Pancreas (tissue), 10 donors: ENCODE measurements at regions not wholly inside any gene's neighbourhood (a gene's known extent, or its start where the extent isn't known, plus 50 kb on each side); places are given as distances from the start of the nearest gene placed in this dataset.

Experiments used
- ATAC-seq, 4 donors: fragments of 200-7000 bp; cut with Tn5 transposase; one replicate each; pipeline versions ENCODE4 v1.8.0 to v1.9.1; 2020; ENCODE audit warnings: mild to moderate bottlenecking in 4 of 4, moderate library complexity in 4 of 4
- DNase-seq, 6 donors: peaks; one replicate each; pipeline ENCODE4 v3.0.0-alpha.2; 2020
- FAIRE-seq: peaks from 2 replicates; lab custom pipeline; 2012; peaks lifted over from hg19 to GRCh38; lab: Jason Lieb, UNC
- H3K27ac ChIP-seq, 4 donors: fragments of 200-600 bp; sonication (generic); 1 replicate in 3 of 4; 2 replicates in 1 of 4; pipeline versions ENCODE4 v1.5.0 to v1.8.0; 2020
- H3K27me3 ChIP-seq, 4 donors: fragments of 200-600 bp; one replicate each; pipeline ENCODE4 v1.8.0; 2021
- H3K36me3 ChIP-seq, 3 donors: fragments of 200-600 bp; sonication (generic) in 1 of 3; one replicate each; pipeline versions ENCODE4 v1.5.0 to v1.8.0; 2020 to 2021
- H3K4me1 ChIP-seq, 3 donors: fragments of 200-600 bp; one replicate each; pipeline ENCODE4 v1.8.0; 2021
- H3K4me3 ChIP-seq, 4 donors: fragments of 200-600 bp; sonication (generic) in 2 of 4; one replicate each; pipeline versions ENCODE4 v1.5.0 to v1.8.0; 2020 to 2021
- H3K9me3 ChIP-seq, 4 donors: fragments of 200-600 bp; one replicate each; pipeline ENCODE4 v1.8.0; 2021
- WGBS, 2 donors: extraction: QIAGEN DNeasy Blood & Tissue Kit; methylation state at CpG; one replicate each; pipeline ENCODE4 v1.1.7; 2013; 5-methylcytosine and 5-hydroxymethylcytosine counted together
- intact Hi-C, 3 donors: fragments of 100-400 bp; cut with DNase I; formaldehyde crosslinking; loops; one replicate each; pipeline versions ENCODE4 v1.11.1 to v1.14.2; 2022
- TF ChIP-seq, protein P1 (sequence below), 4 donors: fragments of 200-600 bp; sonication (generic) in 3 of 4; IDR thresholded peaks; one replicate each; pipeline versions ENCODE4 v1.5.0 to v1.8.0; 2021; ENCODE audit warnings: antibody characterized with exemption in 4 of 4
- donor health status: healthy with polysubstance abuse.
- donor health status: DM: no; HTN: no; CAD: no; lungs with moderate emphysema.
- donor health status: DM: no; HTN: no; CAD: no.
- donor health status: control.
- donor health status: control.
- donor health status: Bipolar disorder and iron deficiency.
- donor health status: DM: yes; HTN: yes; CAD: no.
- donor health status: DM: no; HTN: no; CAD: no.
- donor health status: DM: no; HTN: no; CAD: no.
- donor health status: DM: yes; HTN: yes; CAD: no.

DNA sequence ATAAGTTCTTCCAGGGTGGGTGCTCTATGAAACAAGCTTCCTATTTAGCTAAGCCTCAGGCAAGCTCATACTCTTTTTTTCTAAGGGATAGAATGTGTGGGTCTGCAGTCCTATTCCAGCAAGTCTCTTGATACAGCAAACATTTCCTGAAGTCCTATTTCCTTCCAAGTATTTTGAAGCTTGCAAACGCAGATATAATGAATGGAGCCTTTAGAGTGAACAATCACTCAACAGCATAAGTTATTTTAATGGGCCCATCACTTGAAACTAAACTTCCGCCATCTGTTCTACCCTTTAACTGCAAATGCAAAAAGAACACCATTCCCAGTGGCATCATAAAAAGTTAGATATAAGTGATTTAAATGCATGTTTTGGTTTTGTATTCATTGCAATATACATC is 108.3 kb upstream of the TAPT1 start:
- no peak for DNase-seq
- Histone ChIP-seq H3K27ac (no peak overlapping the region), H3K36me3 (no peaks in the 10 kb centered on the region), H3K4me3 (no peak overlapping the region), H3K4me1 (no peaks in the 10 kb centered on the region), H3K9me3 (no peaks in the 10 kb centered on the region), H3K27me3 (no peaks in the 10 kb centered on the region)
- 69 to 70% methylated on average over 2 of the region's 2 CpGs for WGBS, 2 donors
- FAIRE-seq: no peak
- no peak for ATAC-seq
- intact Hi-C loops: no loop called here
- TF ChIP-seq, protein P1, sequence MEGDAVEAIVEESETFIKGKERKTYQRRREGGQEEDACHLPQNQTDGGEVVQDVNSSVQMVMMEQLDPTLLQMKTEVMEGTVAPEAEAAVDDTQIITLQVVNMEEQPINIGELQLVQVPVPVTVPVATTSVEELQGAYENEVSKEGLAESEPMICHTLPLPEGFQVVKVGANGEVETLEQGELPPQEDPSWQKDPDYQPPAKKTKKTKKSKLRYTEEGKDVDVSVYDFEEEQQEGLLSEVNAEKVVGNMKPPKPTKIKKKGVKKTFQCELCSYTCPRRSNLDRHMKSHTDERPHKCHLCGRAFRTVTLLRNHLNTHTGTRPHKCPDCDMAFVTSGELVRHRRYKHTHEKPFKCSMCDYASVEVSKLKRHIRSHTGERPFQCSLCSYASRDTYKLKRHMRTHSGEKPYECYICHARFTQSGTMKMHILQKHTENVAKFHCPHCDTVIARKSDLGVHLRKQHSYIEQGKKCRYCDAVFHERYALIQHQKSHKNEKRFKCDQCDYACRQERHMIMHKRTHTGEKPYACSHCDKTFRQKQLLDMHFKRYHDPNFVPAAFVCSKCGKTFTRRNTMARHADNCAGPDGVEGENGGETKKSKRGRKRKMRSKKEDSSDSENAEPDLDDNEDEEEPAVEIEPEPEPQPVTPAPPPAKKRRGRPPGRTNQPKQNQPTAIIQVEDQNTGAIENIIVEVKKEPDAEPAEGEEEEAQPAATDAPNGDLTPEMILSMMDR (IDR thresholded peaks at IDR 0.05): no peak

DNA sequence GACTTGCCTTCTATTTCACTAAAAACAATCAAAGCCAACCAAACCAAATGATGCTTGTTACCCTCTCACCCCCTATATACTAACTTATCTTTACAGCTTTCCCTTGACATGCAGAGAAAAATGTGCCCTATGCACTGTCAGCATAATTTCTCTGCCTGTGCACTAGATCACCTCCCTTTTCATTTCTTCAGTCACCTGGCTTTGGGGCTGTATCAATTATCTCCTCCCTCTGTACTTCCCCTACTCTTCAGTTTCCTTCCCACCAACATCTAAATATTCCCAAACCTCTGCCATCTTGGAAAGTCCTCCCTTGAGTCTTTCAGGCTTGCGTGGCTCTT is 103.5 kb upstream of the TAPT1 start:
- no peak overlapping the region for H3K27ac ChIP-seq
- no peaks in the 10 kb centered on the region for H3K27me3 ChIP-seq
- WGBS, 2 donors: 77 to 91% methylated on average over 1 of the region's 1 CpG
- intact Hi-C loops: no loop called here
- FAIRE-seq: no peak
- no peak for ATAC-seq
- TF ChIP-seq, protein P1 (IDR thresholded peaks at IDR 0.05): no peak
- H3K9me3 ChIP-seq: no peaks in the 10 kb centered on the region
- no peaks in the 10 kb centered on the region for H3K36me3 ChIP-seq
- no peak for DNase-seq
- H3K4me3 ChIP-seq: no peak overlapping the region
- no peaks in the 10 kb centered on the region for H3K4me1 ChIP-seq

DNA sequence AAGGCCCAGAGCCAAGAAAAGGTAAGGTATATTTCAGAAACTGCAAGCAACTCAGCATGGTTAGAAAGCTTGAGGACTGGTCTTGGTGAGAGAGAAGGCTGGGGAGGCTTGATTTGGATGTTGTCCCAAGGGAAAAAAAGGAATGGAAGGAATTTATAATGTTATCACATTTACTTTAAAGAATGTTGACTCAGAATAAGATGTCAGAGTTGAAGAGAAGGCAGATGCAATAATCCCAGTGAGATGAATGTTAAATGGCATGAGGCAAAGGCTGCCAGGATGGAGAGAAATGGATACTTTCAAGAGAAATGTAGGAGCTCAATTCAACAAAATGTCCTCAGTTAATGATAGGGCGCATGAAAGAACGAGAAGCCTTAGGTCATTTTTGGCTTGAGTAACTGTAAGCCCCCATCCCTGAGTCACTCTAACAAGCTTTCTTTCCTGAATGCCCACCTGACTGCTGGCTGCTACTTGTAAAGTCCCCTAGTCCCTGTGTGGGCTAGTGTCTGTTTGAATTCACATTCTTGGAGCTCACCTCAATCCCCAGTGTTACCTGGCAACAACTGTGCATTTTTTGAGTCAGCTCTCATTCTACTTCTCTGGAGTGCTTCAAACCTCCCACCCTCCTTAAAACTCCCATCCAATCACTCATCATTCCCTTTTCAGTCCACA is 103.0 kb upstream of the TAPT1 start:
- H3K4me3 ChIP-seq: no peak overlapping the region
- intact Hi-C loops: no loop called here
- DNase-seq (no peak), ATAC-seq (no peak), FAIRE-seq (no peak)
- H3K36me3 ChIP-seq: no peaks in the 10 kb centered on the region
- H3K9me3 ChIP-seq: no peaks in the 10 kb centered on the region
- no peaks in the 10 kb centered on the region for H3K4me1 ChIP-seq
- TF ChIP-seq, protein P1 (IDR thresholded peaks at IDR 0.05): no peak
- H3K27ac ChIP-seq: no peak overlapping the region
- H3K27me3 ChIP-seq: no peaks in the 10 kb centered on the region
- 76 to 86% methylated on average over 2 of the region's 2 CpGs for WGBS, 2 donors

DNA sequence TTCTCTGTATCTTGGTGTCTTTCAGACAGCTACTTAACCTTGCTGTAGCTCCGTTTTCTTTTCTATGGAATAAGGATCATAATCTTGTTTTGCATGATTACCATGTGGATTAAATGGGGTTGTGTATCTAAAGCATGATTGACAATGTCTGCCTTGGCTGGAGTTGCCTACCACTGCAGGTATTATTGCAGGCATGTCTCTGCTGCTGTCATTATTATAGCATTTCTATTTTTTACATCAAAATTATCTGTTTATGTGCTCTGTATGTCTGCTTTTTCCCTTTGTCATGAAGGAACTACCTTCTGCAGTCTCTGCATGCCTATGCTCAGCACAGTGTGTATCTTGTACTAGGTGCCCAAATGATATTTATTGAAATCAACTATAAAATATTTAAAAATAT is 95.9 kb upstream of the TAPT1 start:
- intact Hi-C loops: no loop called here
- H3K27ac ChIP-seq: no peak overlapping the region
- DNase-seq (no peak), FAIRE-seq (no peak), ATAC-seq (no peak)
- H3K9me3 ChIP-seq: no peaks in the 10 kb centered on the region
- no peaks in the 10 kb centered on the region for H3K27me3 ChIP-seq
- no peaks in the 10 kb centered on the region for H3K36me3 ChIP-seq
- 22 to 55% methylated on average over 1 of the region's 1 CpG for WGBS, 2 donors
- H3K4me3 ChIP-seq: no peak overlapping the region
- TF ChIP-seq, protein P1 (IDR thresholded peaks at IDR 0.05): no peak
- no peaks in the 10 kb centered on the region for H3K4me1 ChIP-seq

DNA sequence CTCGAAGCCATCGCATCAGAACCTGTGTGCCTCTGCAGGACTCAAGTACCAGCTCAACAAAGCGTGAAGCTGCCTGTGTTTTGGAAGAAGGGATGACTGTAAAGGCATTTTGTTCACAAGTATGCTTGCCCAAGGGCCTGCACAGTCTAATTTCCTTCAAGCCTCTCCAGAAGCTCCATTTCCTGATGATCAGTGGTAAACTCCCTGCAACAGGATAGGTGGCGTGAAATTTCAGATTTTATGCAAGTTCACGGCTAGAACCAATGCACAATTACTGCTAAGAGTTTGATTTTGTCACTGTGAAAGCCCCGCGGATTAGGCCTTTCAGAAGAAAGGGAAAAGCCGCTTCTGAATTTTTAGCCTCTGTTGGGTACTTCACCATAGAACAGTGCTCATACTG is 89.2 kb upstream of the TAPT1 start:
- intact Hi-C loops: no loop called here
- WGBS, 2 donors: 92 to 95% methylated on average over 8 of the region's 8 CpGs
- ATAC-seq (no peak), FAIRE-seq (no peak), DNase-seq (no peak)
- Histone ChIP-seq H3K36me3 (no peaks in the 10 kb centered on the region), H3K4me1 (no peaks in the 10 kb centered on the region), H3K4me3 (no peak overlapping the region), H3K9me3 (no peaks in the 10 kb centered on the region), H3K27ac (no peak overlapping the region), H3K27me3 (no peaks in the 10 kb centered on the region)
- TF ChIP-seq, protein P1 (IDR thresholded peaks at IDR 0.05): no peak
